H1 (cell line): ENCODE measurements at regions not wholly inside any gene's neighbourhood (a gene's known extent, or its start where the extent isn't known, plus 50 kb on each side); places are given as distances from the start of the nearest gene placed in this dataset.

ENCODE experiments used
- CTCF ChIA-PET: fragments of 300-600 bp; sonication (Branson Sonifier 250); formaldehyde crosslinking; loops from one replicate; lab custom pipeline; 2021; ENCODE audit not compliant: partially characterized antibody; lab: Charles Lee
- POLR2A ChIA-PET: fragments of 300-600 bp; sonication (Branson Sonifier 250); formaldehyde crosslinking; loops from one replicate; lab custom pipeline; 2021; ENCODE audit warnings: inconsistent platforms; ENCODE audit not compliant: partially characterized antibody; lab: Charles Lee
- DNase-seq, 2 experiments: peaks; one replicate each; pipeline versions ENCODE4 v3.0.0 to v3.0.0-alpha.2; 2010 to 2022; ENCODE audit warnings: low spot score in 2 of 2, low read depth in 1 of 2, mixed read lengths in 1 of 2
- FAIRE-seq: peaks from 2 replicates; lab custom pipeline; 2011; peaks lifted over from hg19 to GRCh38; lab: Jason Lieb, UNC
- H2AFZ ChIP-seq: 2 replicates; pipeline ENCODE4 v1.8.1; 2012; ENCODE audit warnings: low read length, inconsistent platforms
- H2AK5ac ChIP-seq: 2 replicates; pipeline ENCODE4 v1.6.1; 2013; ENCODE audit warnings: low read depth, low read length
- H2BK120ac ChIP-seq: replicated peaks from 2 replicates; pipeline ENCODE3; 2013; ENCODE audit warnings: low read depth, low read length, inconsistent platforms
- H2BK12ac ChIP-seq: 2 replicates; pipeline ENCODE4 v1.6.1; 2013; ENCODE audit warnings: low read depth, low read length
- H2BK15ac ChIP-seq: 2 replicates; pipeline ENCODE4 v1.6.1; 2013; ENCODE audit warnings: low read length
- H2BK20ac ChIP-seq: 2 replicates; pipeline ENCODE4 v1.6.1; 2013; ENCODE audit warnings: low read length
- H2BK5ac ChIP-seq: 2 replicates; pipeline ENCODE4 v1.6.1; 2013; ENCODE audit warnings: low read depth, low read length
- H3K14ac ChIP-seq: 2 replicates; pipeline ENCODE4 v1.6.1; 2013; ENCODE audit warnings: inconsistent platforms; ENCODE audit not compliant: insufficient read length
- H3K18ac ChIP-seq: 2 replicates; pipeline ENCODE4 v1.6.1; 2013; ENCODE audit warnings: low read length; ENCODE audit errors: extremely low read depth
- H3K23ac ChIP-seq: 2 replicates; pipeline ENCODE4 v1.6.1; 2013; ENCODE audit warnings: inconsistent platforms; ENCODE audit not compliant: insufficient read length
- H3K23me2 ChIP-seq: 2 replicates; pipeline ENCODE4 v1.6.1; 2013; ENCODE audit warnings: low read depth, low read length
- H3K27ac ChIP-seq: 2 replicates; pipeline ENCODE4 v1.6.1; 2011; ENCODE audit warnings: low read depth, low read length, inconsistent platforms
- H3K27me3 ChIP-seq, 4 experiments: replicated peaks in 1 of 4; 1 replicate in 1 of 4; 2 replicates in 3 of 4; pipeline versions ENCODE4 v1.6.1 to v1.8.1; 2011 to 2013; ENCODE audit warnings: low read length in 3 of 4, mild to moderate bottlenecking in 3 of 4, inconsistent platforms in 2 of 4, mixed read lengths in 2 of 4, moderate library complexity in 1 of 4; ENCODE audit not compliant: control insufficient read depth in 3 of 4, insufficient read depth in 3 of 4; ENCODE audit errors: extremely low read depth in 1 of 4
- H3K36me3 ChIP-seq, 4 experiments: 2 replicates each; pipeline versions ENCODE4 v1.6.1 to v1.8.1; 2011 to 2013; ENCODE audit warnings: mild to moderate bottlenecking in 4 of 4, low read length in 3 of 4, moderate library complexity in 2 of 4, control low read depth in 1 of 4, inconsistent platforms in 1 of 4; ENCODE audit not compliant: insufficient read depth in 4 of 4, control insufficient read depth in 2 of 4
- H3K4ac ChIP-seq: replicated peaks from 2 replicates; pipeline ENCODE3; 2013; ENCODE audit warnings: low read length, low read depth, mixed read lengths, inconsistent platforms; ENCODE audit not compliant: insufficient read length
- H3K4me1 ChIP-seq, 4 experiments: replicated peaks in 1 of 4; 1 replicate in 1 of 4; 2 replicates in 3 of 4; pipeline versions ENCODE4 v1.6.1 to v1.8.1; 2011 to 2013; ENCODE audit warnings: low read length in 3 of 4, inconsistent platforms in 2 of 4, mixed read lengths in 1 of 4; ENCODE audit not compliant: insufficient read depth in 4 of 4, control insufficient read depth in 3 of 4
- H3K4me2 ChIP-seq, 2 experiments: 2 replicates each; pipeline versions ENCODE4 v1.6.1 to v1.8.1; 2011 to 2013; ENCODE audit warnings: low read depth in 2 of 2, low read length in 2 of 2, control low read depth in 1 of 2, inconsistent platforms in 1 of 2, mild to moderate bottlenecking in 1 of 2; ENCODE audit not compliant: insufficient read depth in 1 of 2
- H3K4me3 ChIP-seq, 4 experiments: fragments of 200-600, 300-600 bp in 1 of 4; sonication (generic), shearing (Covaris generic), sonication (Bioruptor Twin) in 1 of 4; 2 replicates each; pipeline versions ENCODE4 v1.5.1 to v1.8.1; 2011 to 2016; ENCODE audit warnings: low read length in 4 of 4, low read depth in 3 of 4, control low read depth in 2 of 4, inconsistent platforms in 2 of 4, mild to moderate bottlenecking in 2 of 4, mixed read lengths in 1 of 4, moderate library complexity in 1 of 4; ENCODE audit not compliant: insufficient read depth in 2 of 4; ENCODE audit errors: extremely low read depth in 1 of 4
- H3K56ac ChIP-seq: replicated peaks from 2 replicates; pipeline ENCODE3; 2013; ENCODE audit warnings: low read depth, mild to moderate bottlenecking, mixed read lengths, low read length, inconsistent platforms; ENCODE audit not compliant: insufficient read length
- H3K79me1 ChIP-seq: 2 replicates; pipeline ENCODE4 v1.6.1; 2013; ENCODE audit warnings: low read depth, low read length, control low read depth
- H3K79me2 ChIP-seq, 2 experiments: 2 replicates each; pipeline versions ENCODE4 v1.6.1 to v1.8.1; 2012 to 2013; ENCODE audit warnings: low read length in 2 of 2, mild to moderate bottlenecking in 2 of 2, inconsistent platforms in 1 of 2; ENCODE audit not compliant: insufficient read depth in 2 of 2, control insufficient read depth in 1 of 2
- H3K9ac ChIP-seq, 4 experiments: replicated peaks in 1 of 4; 1 replicate in 1 of 4; 2 replicates in 3 of 4; pipeline versions ENCODE4 v1.6.1 to v1.8.1; 2011 to 2013; ENCODE audit warnings: low read depth in 3 of 4, low read length in 3 of 4, control low read depth in 2 of 4, mild to moderate bottlenecking in 2 of 4, moderate library complexity in 2 of 4, inconsistent platforms in 1 of 4; ENCODE audit errors: extremely low read depth in 1 of 4
- H3K9me3 ChIP-seq, 2 experiments: 2 replicates each; pipeline versions ENCODE4 v1.6.1 to v1.8.1; 2012 to 2013; ENCODE audit warnings: mild to moderate bottlenecking in 2 of 2, moderate library complexity in 2 of 2, control low read depth in 1 of 2, inconsistent platforms in 1 of 2, low read depth in 1 of 2, low read length in 1 of 2, mixed read lengths in 1 of 2; ENCODE audit not compliant: insufficient read depth in 2 of 2
- H4K20me1 ChIP-seq, 2 experiments: replicated peaks in 1 of 2; 2 replicates each; pipeline versions ENCODE3 to v1.8.1; 2011 to 2013; ENCODE audit warnings: inconsistent platforms in 2 of 2, low read length in 2 of 2, mild to moderate bottlenecking in 1 of 2; ENCODE audit not compliant: insufficient read depth in 2 of 2, control insufficient read depth in 1 of 2
- H4K5ac ChIP-seq: 2 replicates; pipeline ENCODE4 v1.6.1; 2013; ENCODE audit warnings: low read length, low read depth, mixed read lengths, inconsistent platforms; ENCODE audit not compliant: insufficient read length
- H4K8ac ChIP-seq: 2 replicates; pipeline ENCODE4 v1.8.0; 2013; ENCODE audit warnings: mild to moderate bottlenecking, moderate library complexity, low read length, inconsistent platforms; ENCODE audit not compliant: insufficient read depth; ENCODE audit errors: extremely low read depth
- H4K91ac ChIP-seq: replicated peaks from 2 replicates; pipeline ENCODE3; 2013; ENCODE audit warnings: low read length, mixed read lengths, inconsistent platforms; ENCODE audit not compliant: insufficient read length
- JUND ChIP-seq: IDR thresholded peaks from 2 replicates; pipeline ENCODE4 v1.6.1; 2011; ENCODE audit warnings: mild to moderate bottlenecking, improper control_type of control experiment, low read length
- SIN3A ChIP-seq, 2 experiments: IDR thresholded peaks in 1 of 2; conservative IDR thresholded peaks in 1 of 2; 2 replicates each; pipeline ENCODE4 v1.6.1; 2011 to 2012; ENCODE audit warnings: low read length in 2 of 2, improper control_type of control experiment in 1 of 2, low read depth in 1 of 2, mild to moderate bottlenecking in 1 of 2
- WGBS, 2 experiments: shearing (Covaris generic) in 1 of 2; methylation state at CpG; one replicate each; pipeline versions ENCODE4 v1.1.6 to v1.1.7; 2013 to 2015; ENCODE audit warnings: low lambda C conversion rate in 2 of 2, mixed read lengths in 2 of 2, inconsistent platforms in 1 of 2, low coverage in 1 of 2, missing lambda C conversion rate in 1 of 2; ENCODE audit not compliant: insufficient replicate concordance in 2 of 2, insufficient coverage in 1 of 2, insufficient read length in 1 of 2; ENCODE audit errors: extremely low coverage in 1 of 2, missing lambda C conversion rate in 1 of 2; 5-methylcytosine and 5-hydroxymethylcytosine counted together
- TF ChIP-seq, protein P1 (sequence below): IDR thresholded peaks from 2 replicates; pipeline ENCODE4 v1.6.1; 2012; ENCODE audit warnings: inconsistent platforms

DNA sequence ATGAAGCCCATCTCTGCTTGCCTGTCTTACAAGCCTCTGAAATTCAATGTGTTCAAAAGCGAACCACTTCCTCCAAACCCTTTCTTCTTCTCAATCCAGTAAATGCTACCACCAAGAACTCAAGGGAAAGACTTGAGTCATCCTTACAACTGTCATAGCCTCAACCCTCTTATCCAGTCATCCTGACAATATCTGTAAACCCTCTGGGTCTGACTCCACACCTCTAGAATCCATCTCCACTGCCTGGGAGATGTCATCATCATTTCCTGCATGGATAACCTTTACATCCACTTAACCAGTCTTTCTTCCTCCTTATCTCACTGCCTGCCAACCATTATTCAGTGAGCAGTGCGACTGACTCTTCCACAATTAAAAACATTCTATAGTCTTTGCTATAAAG, 441.1 kb downstream of the SETD4 start:
- Histone ChIP-seq H2BK20ac (no peak overlapping the region), H3K23me2 (no peaks in the 10 kb centered on the region), H4K20me1 (no peaks in the 10 kb centered on the region), H3K23ac (no peak overlapping the region), H2BK12ac (no peak overlapping the region), H3K14ac (no peak overlapping the region), H2BK120ac (no peak overlapping the region), H2BK5ac (no peak overlapping the region), H4K5ac (no peak overlapping the region), H3K27me3 (no peaks in the 10 kb centered on the region), H3K9ac (no peak overlapping the region), H2AK5ac (no peak overlapping the region), H3K56ac (no peak overlapping the region), H3K4ac (no peak overlapping the region), H2BK15ac (no peak overlapping the region), H3K79me2 (no peaks in the 10 kb centered on the region), H3K4me1 (no peaks in the 10 kb centered on the region; a peak in 1 of 7 replicates), H3K36me3 (no peaks in the 10 kb centered on the region), H4K8ac (no peak overlapping the region), H3K9me3 (0 out of 4 replicates have a peak, but pooled peaks cover 0 to 4% of the 10 kb centered on the region in 2 experiments), H3K4me2 (no peak overlapping the region), H3K27ac (no peak overlapping the region), H2AFZ (no peak overlapping the region), H3K4me3 (no peak overlapping the region), H3K18ac (no peak overlapping the region), H3K79me1 (no peaks in the 10 kb centered on the region), H4K91ac (no peak overlapping the region)
- FAIRE-seq (no peak), DNase-seq (no peak)
- ChIA-PET CTCF (no interaction called here), POLR2A (no interaction called here)
- WGBS, 2 experiments = 83% methylated on average over 2 of the region's 2 CpGs; no CpG with 5 or more reads in 1 of the 2 experiments
- TF ChIP-seq JUND (no peak), SIN3A (conservative IDR thresholded peaks at IDR 0.05 in 1 of 2, IDR thresholded peaks at IDR 0.05 in 1 of 2; ENCODE audit: low read depth in 1 of 2, low read length in 2 of 2) (no peak)
- TF ChIP-seq, protein P1, sequence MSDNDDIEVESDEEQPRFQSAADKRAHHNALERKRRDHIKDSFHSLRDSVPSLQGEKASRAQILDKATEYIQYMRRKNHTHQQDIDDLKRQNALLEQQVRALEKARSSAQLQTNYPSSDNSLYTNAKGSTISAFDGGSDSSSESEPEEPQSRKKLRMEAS = no peak
